ENCODE measurements at regions not wholly inside any gene's neighbourhood (a gene's known extent, or its start where the extent isn't known, plus 50 kb on each side); places are given as distances from the start of the nearest gene placed in this dataset.
A peak's percentile ranks its signal among the peaks of the same experiment; 100 is the strongest.
"Not testable (repeated sequence)": the region's sequence is repeated elsewhere in the genome, so short reads cannot be mapped to it uniquely, and the experiment has no call there.

- H3K4me3 ChIP-seq = no peak overlapping the region
- H3K9me3 ChIP-seq (ENCODE audit: insufficient read depth, low read depth) = no peaks in the 10 kb centered on the region
- BruUV-seq (replicated peaks) = no TSS peak
- H3K36me3 ChIP-seq (ENCODE audit: low read depth) = no peaks in the 10 kb centered on the region
- H2AFZ ChIP-seq = no peak overlapping the region
- intact Hi-C loops (cut with micrococcal nuclease; ENCODE audit: unreplicated experiment) = no loop called here
- no peak overlapping the region for H3K27ac ChIP-seq
- no peaks in the 10 kb centered on the region for H4K20me1 ChIP-seq (ENCODE audit: insufficient read depth)
- peak overlapping the region; percentile 28 for H3K4me2 ChIP-seq
- CTCF ChIA-PET = interaction anchor here (0.6 kb wide), 1 partner anchor 388 kb away, joined by 11 read pairs; no protein-coding TSS in a partner anchor
- POLR2A ChIA-PET (ENCODE audit: unreplicated experiment) = no interaction called here
- no peaks in the 10 kb centered on the region for H3K27me3 ChIP-seq (ENCODE audit: insufficient read depth, low read depth)
- peak; percentile 24 to 36 for DNase-seq
- H3F3A ChIP-seq (ENCODE audit: insufficient read depth, low read depth) = peaks cover 6% of the 10 kb centered on the region; the same call in 1 of the 2 replicates
- no peaks in the 10 kb centered on the region for H3K9me2 ChIP-seq (ENCODE audit: insufficient read depth)
- TF ChIP-seq EZH2 (IDR thresholded peaks at IDR 0.05; ENCODE audit: low read depth) (no peak), CTCF (conservative IDR thresholded peaks at IDR 0.05) (no peak)
- peaks cover 6% of the 10 kb centered on the region; the same call in 1 of the 2 replicates for H3K4me1 ChIP-seq (replicated peaks; ENCODE audit: insufficient read depth)
- H3K79me2 ChIP-seq (ENCODE audit: low read depth) = no peaks in the 10 kb centered on the region
These were observed 485.1 kb upstream of the KLF6 start for GRCh38 chr10:4270116-4270515.

- H3K9me2 ChIP-seq (ENCODE audit: insufficient read depth); H3F3A ChIP-seq (ENCODE audit: insufficient read depth, low read depth); H3K4me2 ChIP-seq; H3K9me3 ChIP-seq (ENCODE audit: insufficient read depth, low read depth); H3K36me3 ChIP-seq (ENCODE audit: low read depth); H3K4me1 ChIP-seq (replicated peaks; ENCODE audit: insufficient read depth); H3K4me3 ChIP-seq; DNase-seq; POLR2A ChIA-PET (ENCODE audit: unreplicated experiment); BruUV-seq (replicated peaks); H2AFZ ChIP-seq; H3K79me2 ChIP-seq (ENCODE audit: low read depth); H3K27ac ChIP-seq; H3K27me3 ChIP-seq (ENCODE audit: insufficient read depth, low read depth); H4K20me1 ChIP-seq (ENCODE audit: insufficient read depth): not testable (repeated sequence)
- intact Hi-C loops (cut with micrococcal nuclease; ENCODE audit: unreplicated experiment) = loop anchor here (10.0 kb wide), 1 partner anchor 496 kb away; no protein-coding TSS in a partner anchor
- CTCF ChIA-PET = interaction anchor here (0.5 kb wide), 1 partner anchor 18 kb away, joined by 8 read pairs; no protein-coding TSS in a partner anchor
These were observed 483.5 kb upstream of the KLF6 start for GRCh38 chr10:4268490-4268889.

- no peaks in the 10 kb centered on the region for H3K79me2 ChIP-seq (ENCODE audit: low read depth)
- no peak overlapping the region for H3K27ac ChIP-seq
- CTCF ChIA-PET = no interaction called here
- no peak for DNase-seq
- H4K20me1 ChIP-seq (ENCODE audit: insufficient read depth) = no peaks in the 10 kb centered on the region
- no peaks in the 10 kb centered on the region for H3K9me3 ChIP-seq (ENCODE audit: insufficient read depth, low read depth)
- H3F3A ChIP-seq (ENCODE audit: insufficient read depth, low read depth) = peaks cover 6% of the 10 kb centered on the region; the same call in 1 of the 2 replicates
- intact Hi-C loops (cut with micrococcal nuclease; ENCODE audit: unreplicated experiment) = loop anchor here (10.0 kb wide), 1 partner anchor 498 kb away; no protein-coding TSS in a partner anchor
- no TSS peak for BruUV-seq (replicated peaks)
- POLR2A ChIA-PET (ENCODE audit: unreplicated experiment) = no interaction called here
- no peak overlapping the region for H2AFZ ChIP-seq
- no peaks in the 10 kb centered on the region for H3K27me3 ChIP-seq (ENCODE audit: insufficient read depth, low read depth)
- no peaks in the 10 kb centered on the region for H3K36me3 ChIP-seq (ENCODE audit: low read depth)
- TF ChIP-seq CTCF (conservative IDR thresholded peaks at IDR 0.05) = 0 out of 2 replicates have a peak, but pooled peaks have one; percentile 29
- no peak for TF ChIP-seq EZH2 (IDR thresholded peaks at IDR 0.05; ENCODE audit: low read depth)
- no peaks in the 10 kb centered on the region for H3K9me2 ChIP-seq (ENCODE audit: insufficient read depth)
- peaks cover 6% of the 10 kb centered on the region; the same call in 1 of the 2 replicates for H3K4me1 ChIP-seq (replicated peaks; ENCODE audit: insufficient read depth)
- no peak overlapping the region for H3K4me2 ChIP-seq
- H3K4me3 ChIP-seq = no peak overlapping the region
These were observed 482.2 kb upstream of the KLF6 start for GRCh38 chr10:4267086-4267773.
